ENCODE measurements at regions not wholly inside any gene's neighbourhood (a gene's known extent, or its start where the extent isn't known, plus 50 kb on each side); places are given as distances from the start of the nearest gene placed in this dataset.

DNA sequence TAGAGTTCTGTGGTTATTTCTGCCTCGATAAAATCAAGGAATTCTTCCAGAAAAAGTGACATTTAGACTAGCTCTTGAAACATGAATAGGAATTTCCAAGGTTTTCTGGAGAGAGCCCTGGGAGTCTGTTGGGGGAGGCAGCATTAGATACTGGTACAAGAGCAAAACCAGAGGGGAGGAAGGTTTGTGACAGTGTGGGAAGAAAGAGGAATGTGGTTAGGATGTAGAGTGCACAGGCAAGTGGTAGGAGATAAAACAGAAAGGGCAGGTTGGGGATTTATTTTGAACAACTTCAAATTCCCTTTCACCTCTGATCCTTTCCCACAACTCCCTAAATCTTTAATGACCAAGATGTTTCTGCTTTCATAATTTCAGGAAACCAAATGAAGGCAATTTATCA, 588.4 kb downstream of the METTL15 start:
- no peaks in the 10 kb centered on the region for H3K36me3 ChIP-seq (ENCODE audit: insufficient read depth, low read length)
- no peaks in the 10 kb centered on the region for H3K4me1 ChIP-seq (ENCODE audit: insufficient read depth, low read length)
- H2AFZ ChIP-seq (ENCODE audit: low read depth, low read length), result no peak overlapping the region
- ATAC-seq (ENCODE audit: insufficient read depth, low read depth) (no peak), DNase-seq (no peak)
- H3K4me2 ChIP-seq (ENCODE audit: insufficient read depth, low read length), result no peak overlapping the region
- no peak overlapping the region for H3K4me3 ChIP-seq (ENCODE audit: low read depth in 1 of 2, low read length in 2 of 2)
- TF ChIP-seq EZH2 (IDR thresholded peaks at IDR 0.05; ENCODE audit: borderline replicate concordance, low read depth, low read length, severe bottlenecking), result no peak
- TF ChIP-seq, protein P1, sequence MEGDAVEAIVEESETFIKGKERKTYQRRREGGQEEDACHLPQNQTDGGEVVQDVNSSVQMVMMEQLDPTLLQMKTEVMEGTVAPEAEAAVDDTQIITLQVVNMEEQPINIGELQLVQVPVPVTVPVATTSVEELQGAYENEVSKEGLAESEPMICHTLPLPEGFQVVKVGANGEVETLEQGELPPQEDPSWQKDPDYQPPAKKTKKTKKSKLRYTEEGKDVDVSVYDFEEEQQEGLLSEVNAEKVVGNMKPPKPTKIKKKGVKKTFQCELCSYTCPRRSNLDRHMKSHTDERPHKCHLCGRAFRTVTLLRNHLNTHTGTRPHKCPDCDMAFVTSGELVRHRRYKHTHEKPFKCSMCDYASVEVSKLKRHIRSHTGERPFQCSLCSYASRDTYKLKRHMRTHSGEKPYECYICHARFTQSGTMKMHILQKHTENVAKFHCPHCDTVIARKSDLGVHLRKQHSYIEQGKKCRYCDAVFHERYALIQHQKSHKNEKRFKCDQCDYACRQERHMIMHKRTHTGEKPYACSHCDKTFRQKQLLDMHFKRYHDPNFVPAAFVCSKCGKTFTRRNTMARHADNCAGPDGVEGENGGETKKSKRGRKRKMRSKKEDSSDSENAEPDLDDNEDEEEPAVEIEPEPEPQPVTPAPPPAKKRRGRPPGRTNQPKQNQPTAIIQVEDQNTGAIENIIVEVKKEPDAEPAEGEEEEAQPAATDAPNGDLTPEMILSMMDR (IDR thresholded peaks at IDR 0.05; ENCODE audit: borderline replicate concordance, extremely low read depth, low read length, poor library complexity, severe bottlenecking), result no peak
- no peak overlapping the region for H3K27ac ChIP-seq (ENCODE audit: low read length)
- H4K20me1 ChIP-seq (ENCODE audit: insufficient read depth, low read length), result no peaks in the 10 kb centered on the region
- no peaks in the 10 kb centered on the region for H3K9me3 ChIP-seq (ENCODE audit: insufficient read depth, low read length, severe bottlenecking)
- H3K79me2 ChIP-seq (ENCODE audit: insufficient read depth, low read length), result no peaks in the 10 kb centered on the region
- no peak overlapping the region for H3K9ac ChIP-seq (ENCODE audit: low read depth, low read length)
- peaks cover 10% of the 10 kb centered on the region for H3K27me3 ChIP-seq (ENCODE audit: insufficient read depth, low read length, poor library complexity)

DNA sequence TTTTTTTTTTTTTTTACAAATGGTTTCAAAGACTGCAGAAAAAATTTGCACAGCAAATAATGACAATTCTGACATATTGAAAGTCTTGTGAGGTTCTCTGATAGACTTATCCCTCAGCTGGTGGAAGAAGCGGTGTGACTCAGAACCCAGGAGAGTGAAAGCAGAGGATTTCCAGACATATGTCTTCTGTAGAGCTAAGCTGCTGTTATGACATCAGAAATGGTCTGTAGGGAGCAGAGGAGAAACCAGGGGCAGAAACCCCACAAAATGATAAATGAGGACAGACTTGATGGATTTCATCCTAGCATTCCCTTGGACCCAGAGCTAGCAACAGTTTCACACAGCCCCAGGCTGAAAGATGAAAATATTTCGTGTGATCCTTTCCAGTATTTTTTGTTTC, 582.6 kb downstream of the METTL15 start:
- DNase-seq, result no peak
- Histone ChIP-seq H3K36me3 (ENCODE audit: insufficient read depth, low read length) (no peaks in the 10 kb centered on the region), H3K9ac (ENCODE audit: low read depth, low read length) (no peak overlapping the region), H4K20me1 (ENCODE audit: insufficient read depth, low read length) (no peaks in the 10 kb centered on the region), H3K4me1 (ENCODE audit: insufficient read depth, low read length) (no peaks in the 10 kb centered on the region), H3K27me3 (ENCODE audit: insufficient read depth, low read length, poor library complexity) (peaks cover 6% of the 10 kb centered on the region), H3K79me2 (ENCODE audit: insufficient read depth, low read length) (no peaks in the 10 kb centered on the region), H3K27ac (ENCODE audit: low read length) (no peak overlapping the region), H3K4me3 (ENCODE audit: low read depth in 1 of 2, low read length in 2 of 2) (no peak overlapping the region), H3K4me2 (ENCODE audit: insufficient read depth, low read length) (no peak overlapping the region), H2AFZ (ENCODE audit: low read depth, low read length) (no peak overlapping the region), H3K9me3 (ENCODE audit: insufficient read depth, low read length, severe bottlenecking) (no peaks in the 10 kb centered on the region)
- ATAC-seq (ENCODE audit: insufficient read depth, low read depth), result no peak
- no peak for TF ChIP-seq EZH2 (IDR thresholded peaks at IDR 0.05; ENCODE audit: borderline replicate concordance, low read depth, low read length, severe bottlenecking)
- TF ChIP-seq, protein P1 (IDR thresholded peaks at IDR 0.05; ENCODE audit: borderline replicate concordance, extremely low read depth, low read length, poor library complexity, severe bottlenecking), result no peak

DNA sequence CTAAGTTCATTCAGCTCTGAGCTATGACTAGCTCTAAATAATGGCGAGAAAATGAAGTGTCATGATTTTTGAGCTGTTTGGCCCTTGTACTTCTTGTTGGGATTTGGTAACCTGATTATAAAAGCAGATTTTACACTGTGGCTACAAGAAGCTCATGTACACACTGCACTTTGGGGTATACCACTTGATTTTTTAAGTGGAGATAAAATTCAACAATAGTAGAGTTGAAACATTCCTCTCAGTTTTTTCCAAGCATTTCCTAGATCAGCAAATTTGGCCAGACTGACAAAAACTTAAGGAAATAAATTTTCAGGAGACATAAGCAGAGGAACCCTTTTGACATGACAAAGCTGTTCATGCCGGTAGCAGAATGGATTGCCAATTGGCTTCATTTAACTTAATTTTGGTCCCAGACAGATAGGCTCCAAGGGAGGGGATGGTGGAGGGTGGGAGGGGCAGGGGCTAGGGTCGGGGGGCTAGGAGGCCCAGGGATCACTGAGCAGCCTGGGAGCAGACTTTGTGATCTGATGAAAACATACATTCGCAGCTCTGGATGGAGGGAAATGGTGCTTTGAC, 575.9 kb downstream of the METTL15 start:
- H3K4me1 ChIP-seq (ENCODE audit: insufficient read depth, low read length), result no peaks in the 10 kb centered on the region
- no peak overlapping the region for H3K27ac ChIP-seq (ENCODE audit: low read length)
- H3K4me2 ChIP-seq (ENCODE audit: insufficient read depth, low read length), result no peak overlapping the region
- H3K9ac ChIP-seq (ENCODE audit: low read depth, low read length), result no peak overlapping the region
- no peaks in the 10 kb centered on the region for H3K79me2 ChIP-seq (ENCODE audit: insufficient read depth, low read length)
- no peaks in the 10 kb centered on the region for H3K9me3 ChIP-seq (ENCODE audit: insufficient read depth, low read length, severe bottlenecking)
- TF ChIP-seq EZH2 (IDR thresholded peaks at IDR 0.05; ENCODE audit: borderline replicate concordance, low read depth, low read length, severe bottlenecking), result no peak
- DNase-seq (no peak), ATAC-seq (ENCODE audit: insufficient read depth, low read depth) (no peak)
- no peaks in the 10 kb centered on the region for H3K27me3 ChIP-seq (ENCODE audit: insufficient read depth, low read length, poor library complexity)
- no peaks in the 10 kb centered on the region for H4K20me1 ChIP-seq (ENCODE audit: insufficient read depth, low read length)
- no peaks in the 10 kb centered on the region for H3K36me3 ChIP-seq (ENCODE audit: insufficient read depth, low read length)
- H3K4me3 ChIP-seq (ENCODE audit: low read depth in 1 of 2, low read length in 2 of 2), result no peak overlapping the region
- no peak overlapping the region for H2AFZ ChIP-seq (ENCODE audit: low read depth, low read length)

DNA sequence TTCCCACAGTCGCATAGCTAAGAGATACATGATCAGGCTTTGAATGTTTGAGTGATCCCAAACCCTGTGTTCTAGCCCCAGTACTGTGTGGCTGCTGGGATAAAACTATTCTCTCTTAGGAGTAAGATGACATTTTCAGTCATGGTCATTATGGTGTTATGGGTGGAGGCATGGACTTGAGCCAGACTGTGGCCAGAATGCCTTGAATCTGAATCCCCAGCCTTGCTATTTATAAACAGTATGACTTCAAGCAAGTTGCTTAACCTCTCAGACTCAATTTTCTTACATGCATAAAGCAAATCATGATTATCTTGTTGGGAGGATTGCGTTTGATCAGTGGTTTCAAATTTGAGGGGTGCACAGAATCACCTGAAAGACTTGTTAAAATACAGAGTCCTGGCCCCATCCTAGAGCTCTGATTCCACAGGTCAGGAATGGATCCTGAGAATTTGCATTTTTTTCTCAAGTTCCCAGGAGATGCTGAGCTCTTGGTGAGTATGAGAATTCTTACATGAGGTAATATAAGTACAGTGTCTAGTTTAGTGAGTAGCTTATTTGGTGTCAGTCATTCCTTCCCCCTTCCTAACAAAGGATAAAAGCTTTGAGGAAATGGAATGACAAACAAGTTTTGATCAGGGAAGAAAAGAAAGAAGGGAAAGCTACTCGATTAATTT, 571.7 kb downstream of the METTL15 start:
- ATAC-seq (ENCODE audit: insufficient read depth, low read depth) (no peak), DNase-seq (no peak)
- H2AFZ ChIP-seq (ENCODE audit: low read depth, low read length), result no peak overlapping the region
- no peak overlapping the region for H3K4me3 ChIP-seq (ENCODE audit: low read depth in 1 of 2, low read length in 2 of 2)
- H3K4me1 ChIP-seq (ENCODE audit: insufficient read depth, low read length), result no peaks in the 10 kb centered on the region
- H3K36me3 ChIP-seq (ENCODE audit: insufficient read depth, low read length), result no peaks in the 10 kb centered on the region
- H3K9me3 ChIP-seq (ENCODE audit: insufficient read depth, low read length, severe bottlenecking), result no peaks in the 10 kb centered on the region
- no peaks in the 10 kb centered on the region for H3K79me2 ChIP-seq (ENCODE audit: insufficient read depth, low read length)
- H3K4me2 ChIP-seq (ENCODE audit: insufficient read depth, low read length), result no peak overlapping the region
- H4K20me1 ChIP-seq (ENCODE audit: insufficient read depth, low read length), result no peaks in the 10 kb centered on the region
- no peaks in the 10 kb centered on the region for H3K27me3 ChIP-seq (ENCODE audit: insufficient read depth, low read length, poor library complexity)
- no peak for TF ChIP-seq EZH2 (IDR thresholded peaks at IDR 0.05; ENCODE audit: borderline replicate concordance, low read depth, low read length, severe bottlenecking)
- TF ChIP-seq, protein P1 (IDR thresholded peaks at IDR 0.05; ENCODE audit: borderline replicate concordance, extremely low read depth, low read length, poor library complexity, severe bottlenecking), result no peak
- H3K27ac ChIP-seq (ENCODE audit: low read length), result no peak overlapping the region
- H3K9ac ChIP-seq (ENCODE audit: low read depth, low read length), result no peak overlapping the region

Measured in DND-41 (cell line).